ENCODE measurements at regions not wholly inside any gene's neighbourhood (a gene's known extent, or its start where the extent isn't known, plus 50 kb on each side); places are given as distances from the start of the nearest gene placed in this dataset.

DNA sequence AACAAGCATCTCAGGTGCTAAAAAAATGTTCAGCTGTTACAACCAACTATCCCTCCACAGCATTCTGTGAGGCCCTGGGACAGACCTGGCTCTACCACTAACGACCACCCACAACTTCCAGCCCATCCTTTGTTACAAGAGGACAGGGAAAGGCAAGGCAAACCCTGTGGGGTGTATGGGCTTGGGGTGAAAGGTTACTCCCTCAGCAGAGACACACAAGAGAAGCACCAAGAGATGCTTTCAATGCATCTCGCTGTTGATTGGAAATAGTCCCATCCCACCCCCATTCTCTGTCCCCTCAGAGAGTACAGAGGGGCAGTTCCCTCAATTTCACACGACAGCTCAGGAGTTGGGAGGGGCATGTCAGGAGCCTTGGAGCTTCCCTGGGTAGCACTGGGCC lies 234.1 kb downstream of the CAAP1 start:
- DNase-seq (ENCODE audit: low spot score) = no peak
- POLR2A ChIA-PET = no interaction called here
- H3K36me3 Mint-ChIP-seq = peaks cover 7% of the 10 kb centered on the region
- CTCF ChIA-PET = no interaction called here
- no peak overlapping the region for H3K27ac Mint-ChIP-seq
- H3K27me3 Mint-ChIP-seq (ENCODE audit: low read depth) = no peaks in the 10 kb centered on the region
- peaks cover 6% of the 10 kb centered on the region for H3K4me1 Mint-ChIP-seq
- H3K9me3 Mint-ChIP-seq = peaks cover 12% of the 10 kb centered on the region
- H3K4me3 Mint-ChIP-seq = no peak overlapping the region
- no peak for ATAC-seq
- TF ChIP-seq ZNF232 (CRISPR knock-in tag; IDR thresholded peaks at IDR 0.05) (no peak), ZNF423 (CRISPR knock-in tag; IDR thresholded peaks at IDR 0.05) (no peak), E2F5 (CRISPR knock-in tag; IDR thresholded peaks at IDR 0.05) (no peak), RELA (CRISPR knock-in tag; IDR thresholded peaks at IDR 0.05; ENCODE audit: borderline replicate concordance) (no peak), ZBTB43 (CRISPR knock-in tag; IDR thresholded peaks at IDR 0.05) (no peak), SMAD3 (CRISPR knock-in tag; IDR thresholded peaks at IDR 0.05; ENCODE audit: borderline replicate concordance) (no peak), SP1 (CRISPR knock-in tag; conservative IDR thresholded peaks at IDR 0.05) (no peak), ZNF396 (CRISPR knock-in tag; IDR thresholded peaks at IDR 0.05; ENCODE audit: borderline replicate concordance) (no peak), OVOL2 (CRISPR knock-in tag; IDR thresholded peaks at IDR 0.05; ENCODE audit: borderline replicate concordance) (no peak), NFE2L1 (CRISPR knock-in tag; IDR thresholded peaks at IDR 0.05) (no peak), ZNF416 (CRISPR knock-in tag; IDR thresholded peaks at IDR 0.05) (no peak), SOX15 (CRISPR knock-in tag; IDR thresholded peaks at IDR 0.05) (no peak), ZNF532 (CRISPR knock-in tag; IDR thresholded peaks at IDR 0.05; ENCODE audit: borderline replicate concordance) (no peak)

GRCh38 chr9:26657958-26658357 lies 234.6 kb downstream of the CAAP1 start:
- H3K27me3 Mint-ChIP-seq (ENCODE audit: low read depth) = no peaks in the 10 kb centered on the region
- ATAC-seq (no peak), DNase-seq (ENCODE audit: low spot score) (no peak)
- H3K27ac Mint-ChIP-seq = no peak overlapping the region
- peaks cover 6% of the 10 kb centered on the region for H3K4me1 Mint-ChIP-seq
- H3K36me3 Mint-ChIP-seq = peaks cover 5% of the 10 kb centered on the region
- CTCF ChIA-PET = no interaction called here
- POLR2A ChIA-PET = no interaction called here
- H3K4me3 Mint-ChIP-seq = no peak overlapping the region
- peaks cover 9% of the 10 kb centered on the region for H3K9me3 Mint-ChIP-seq
- TF ChIP-seq, protein P1, sequence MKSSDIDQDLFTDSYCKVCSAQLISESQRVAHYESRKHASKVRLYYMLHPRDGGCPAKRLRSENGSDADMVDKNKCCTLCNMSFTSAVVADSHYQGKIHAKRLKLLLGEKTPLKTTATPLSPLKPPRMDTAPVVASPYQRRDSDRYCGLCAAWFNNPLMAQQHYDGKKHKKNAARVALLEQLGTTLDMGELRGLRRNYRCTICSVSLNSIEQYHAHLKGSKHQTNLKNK (CRISPR knock-in tag; IDR thresholded peaks at IDR 0.05) = no peak
- TF ChIP-seq SOX15 (CRISPR knock-in tag; IDR thresholded peaks at IDR 0.05) = no peak
- TF ChIP-seq ZNF423 (CRISPR knock-in tag; IDR thresholded peaks at IDR 0.05) = no peak
- TF ChIP-seq E2F1 (CRISPR knock-in tag; IDR thresholded peaks at IDR 0.05) = no peak
- no peak for TF ChIP-seq ZSCAN18 (CRISPR knock-in tag; IDR thresholded peaks at IDR 0.05)
- TF ChIP-seq FOXJ3 (CRISPR knock-in tag; IDR thresholded peaks at IDR 0.05; ENCODE audit: borderline replicate concordance) = no peak
- TF ChIP-seq NR3C1 (CRISPR knock-in tag; conservative IDR thresholded peaks at IDR 0.05; ENCODE audit: low read depth) = no peak
